ENCODE measurements at regions not wholly inside any gene's neighbourhood (a gene's known extent, or its start where the extent isn't known, plus 50 kb on each side); places are given as distances from the start of the nearest gene placed in this dataset.

- TF ChIP-seq CTCF (IDR thresholded peaks at IDR 0.05; ENCODE audit: extremely low read depth in 1 of 2, insufficient read depth in 1 of 2, low read depth in 1 of 2, low read length in 2 of 2) (no peak), POLR2A (IDR thresholded peaks at IDR 0.05; ENCODE audit: low read depth, low read length) (no peak), EZH2 (IDR thresholded peaks at IDR 0.05; ENCODE audit: borderline replicate concordance, low read depth, low read length, severe bottlenecking) (no peak), MAX (IDR thresholded peaks at IDR 0.05; ENCODE audit: insufficient read depth, insufficient read length) (no peak), POLR2AphosphoS5 (IDR thresholded peaks at IDR 0.05; ENCODE audit: insufficient read depth, low read depth, low read length) (no peak), FOS (IDR thresholded peaks at IDR 0.05; ENCODE audit: borderline replicate concordance, insufficient read depth, low read length) (no peak), MYC (IDR thresholded peaks at IDR 0.05; ENCODE audit: low read depth, low read length) (no peak)
Observed at GRCh38 chrX:97876697-97877407, 993.1 kb downstream of the RPA4 start.
